Suppressor macrophage treated with lipopolysaccharide for 4 hours (primary cell): ENCODE measurements at regions not wholly inside any gene's neighbourhood (a gene's known extent, or its start where the extent isn't known, plus 50 kb on each side); places are given as distances from the start of the nearest gene placed in this dataset.

Experiments used
- DNase-seq: peaks from one replicate; pipeline ENCODE4 v3.0.0-alpha.2; 2020

GRCh38 chr20:7175827-7176226 lies 408.3 kb downstream of the BMP2 start:
- DNase-seq = peak; percentile 9

- no peak for DNase-seq
Observed at GRCh38 chr20:7178004-7178403, 410.5 kb downstream of the BMP2 start.

DNA sequence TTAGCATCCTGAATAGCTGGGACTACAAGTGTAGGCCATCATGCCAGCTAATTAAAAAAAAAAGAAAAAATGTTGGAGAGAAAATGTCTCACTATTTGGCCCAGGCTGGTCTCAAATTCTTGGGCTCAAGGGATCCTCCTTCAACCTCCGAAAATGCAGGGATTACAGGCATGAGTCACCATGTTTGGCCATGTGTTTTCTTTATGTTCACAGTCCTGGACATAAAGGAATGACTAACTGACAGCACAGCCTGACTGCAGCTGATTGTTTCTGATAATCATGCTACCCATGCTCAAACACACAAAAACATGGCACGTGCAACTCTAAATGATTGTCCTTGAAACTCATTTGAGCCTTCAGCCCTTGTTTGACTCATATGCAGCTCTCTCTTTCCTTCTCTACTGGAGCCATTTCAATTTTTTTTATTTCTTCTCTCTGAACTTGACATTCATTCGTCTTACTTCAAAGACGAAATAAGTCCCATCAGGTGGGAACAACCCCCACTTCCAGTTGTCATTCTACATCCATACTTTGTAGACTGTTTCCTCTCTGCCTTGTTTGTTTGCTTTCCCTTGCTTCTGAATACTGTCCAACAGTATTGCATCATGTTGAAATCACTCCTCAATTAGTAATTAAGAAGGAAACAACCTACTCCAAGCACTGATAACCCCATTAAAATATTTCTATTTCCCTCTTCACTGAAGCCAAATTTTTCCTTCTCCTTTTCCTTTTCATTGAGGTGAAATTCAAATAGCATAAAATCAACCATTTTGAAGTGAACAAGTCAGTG lies 413.0 kb downstream of the BMP2 start:
- DNase-seq = no peak

- DNase-seq = no peak
Observed at GRCh38 chr20:7189231-7189630, 421.7 kb downstream of the BMP2 start.

DNA sequence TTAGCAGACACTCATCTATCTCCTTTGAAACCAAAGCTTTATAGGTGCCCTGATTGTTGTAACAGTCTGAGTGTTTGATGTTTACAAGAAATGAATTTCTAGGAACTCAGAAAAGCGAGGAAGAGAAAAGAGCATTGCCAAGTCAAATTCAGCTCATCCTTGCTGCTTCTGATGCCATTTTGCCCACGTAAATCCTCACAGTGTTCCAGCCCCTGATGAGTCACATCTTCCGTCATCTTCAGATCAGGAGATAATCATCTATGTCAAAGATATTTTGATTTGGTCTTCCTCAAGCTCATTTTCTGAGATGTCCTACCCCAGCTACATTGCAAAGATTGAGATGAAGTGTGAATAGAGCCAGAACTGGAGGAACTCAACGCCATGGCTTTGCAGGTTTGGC lies 426.2 kb downstream of the BMP2 start:
- DNase-seq = no peak

GRCh38 chr20:7195704-7196103 lies 428.2 kb downstream of the BMP2 start:
- DNase-seq = no peak

GRCh38 chr20:7196481-7196880 lies 429.0 kb downstream of the BMP2 start:
- no peak for DNase-seq

- no peak for DNase-seq
Observed at GRCh38 chr20:7199861-7200260, 432.4 kb downstream of the BMP2 start.

DNA sequence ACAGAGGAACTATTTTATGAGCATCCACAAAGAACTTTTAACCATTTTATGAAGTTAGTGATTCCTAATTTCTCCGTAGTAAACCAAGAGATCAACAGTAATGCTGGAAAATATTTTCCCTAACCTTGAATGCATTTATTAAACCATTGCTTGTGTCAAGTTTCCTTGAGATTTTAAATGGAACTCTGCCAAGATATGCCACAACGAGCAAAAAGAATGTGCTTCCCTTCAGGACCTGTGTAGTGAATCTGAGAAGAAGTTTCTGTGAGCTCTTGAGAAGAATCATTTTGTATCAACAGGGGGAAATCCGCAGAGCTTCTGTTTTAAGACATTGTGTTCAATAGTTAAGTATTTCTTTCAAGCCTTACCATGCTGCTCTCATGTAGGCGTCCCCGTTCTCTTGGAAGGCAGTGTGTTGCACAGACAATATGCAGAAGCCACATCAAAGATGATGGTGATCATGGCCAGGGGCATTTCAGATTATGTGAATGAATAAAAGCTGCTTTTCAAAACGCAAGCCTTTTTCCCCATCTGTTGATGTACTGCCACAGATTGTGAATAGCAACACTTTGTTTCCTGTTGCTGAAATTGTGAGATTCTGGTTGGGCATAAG lies 439.8 kb downstream of the BMP2 start:
- DNase-seq = no peak

DNA sequence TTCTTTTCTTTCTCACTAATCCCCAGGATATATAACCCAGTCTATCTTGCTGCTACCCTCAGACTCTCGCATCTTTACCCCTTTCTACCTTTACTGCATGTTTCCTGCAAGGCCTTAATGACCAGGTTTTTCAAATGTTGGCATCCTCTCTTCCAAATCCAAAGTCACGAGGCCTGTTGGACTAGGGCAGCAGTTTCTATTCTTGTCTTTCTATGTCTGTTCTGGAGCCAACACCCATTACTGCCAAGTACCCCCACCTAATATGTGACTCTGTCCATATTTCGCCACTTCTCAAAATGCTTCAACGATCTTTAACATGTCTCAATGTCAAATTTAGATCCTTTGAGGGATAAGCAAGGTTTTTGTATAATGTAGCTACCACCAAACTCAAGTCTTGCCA lies 443.4 kb downstream of the BMP2 start:
- no peak for DNase-seq

DNA sequence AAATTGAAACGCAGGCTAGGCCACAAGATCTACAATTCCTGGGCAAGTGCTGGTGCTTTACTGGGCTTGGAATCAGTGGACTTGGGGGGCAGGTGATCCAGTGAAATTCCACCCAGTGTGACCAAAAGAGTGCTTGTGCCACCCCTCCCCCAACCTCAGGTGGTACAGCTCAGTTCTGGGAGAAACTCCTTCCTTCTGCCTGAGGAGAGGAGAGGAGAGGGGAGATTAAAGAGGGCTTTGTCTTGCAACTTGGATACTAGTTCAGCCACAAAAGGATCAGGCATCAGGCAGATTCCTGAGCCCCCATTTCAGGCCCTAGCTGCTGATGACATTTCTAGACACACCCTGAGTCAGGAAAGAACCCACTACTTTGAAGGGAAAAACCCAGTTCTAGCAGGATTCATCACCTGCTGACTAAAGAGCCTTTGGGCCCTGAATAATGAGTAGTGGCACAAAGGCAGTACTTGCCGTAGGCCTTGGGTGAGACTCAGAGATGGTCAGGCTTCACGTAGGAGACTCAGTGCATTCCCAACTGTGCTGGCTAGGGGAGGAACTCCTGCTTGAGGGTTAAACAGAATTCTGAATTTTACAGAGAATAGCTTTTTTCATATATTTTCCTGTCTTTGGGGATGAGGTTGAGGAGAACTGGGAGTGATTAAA lies 446.7 kb downstream of the BMP2 start:
- DNase-seq = no peak

DNA sequence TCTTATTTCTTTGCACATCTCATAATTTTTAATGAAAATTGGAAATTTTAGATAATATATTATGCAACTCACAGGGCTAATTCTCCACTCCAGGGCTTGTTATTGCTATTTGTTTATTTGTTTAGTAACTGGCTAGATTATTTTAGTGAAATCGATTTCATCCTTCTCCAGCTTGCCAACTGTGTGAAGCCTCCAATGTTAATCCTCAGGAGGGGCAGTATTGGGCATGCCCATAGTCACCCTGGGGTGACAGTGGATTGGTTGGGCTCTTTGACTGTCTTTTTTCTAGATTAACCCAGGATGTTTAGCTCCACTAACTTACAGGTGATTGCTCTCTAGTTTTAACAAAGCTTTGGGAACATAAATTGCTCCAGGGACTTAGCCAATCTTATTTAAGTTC lies 450.1 kb downstream of the BMP2 start:
- no peak for DNase-seq

DNA sequence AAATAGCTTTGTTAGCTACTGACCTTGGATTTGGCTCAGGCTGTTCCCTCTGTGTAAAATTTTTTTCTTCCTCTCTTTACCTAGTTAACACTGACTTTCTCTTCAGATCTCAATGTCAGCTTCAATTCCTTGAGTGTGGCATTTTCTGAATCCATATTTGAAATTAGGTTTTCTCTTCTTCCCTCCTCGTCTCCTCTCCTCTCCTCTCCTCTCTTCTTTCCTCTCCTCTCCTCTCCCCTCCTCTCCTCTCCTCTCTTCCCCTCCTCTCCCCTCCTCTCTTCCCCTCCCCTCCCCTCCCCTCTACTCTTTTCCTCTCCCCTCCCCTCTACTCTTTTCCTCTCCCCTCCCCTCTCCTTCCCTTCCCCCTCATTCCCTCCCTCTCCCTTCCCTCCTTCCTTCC lies 453.3 kb downstream of the BMP2 start:
- DNase-seq = no peak

- no peak for DNase-seq
Observed at GRCh38 chr20:7226156-7226555, 458.7 kb downstream of the BMP2 start.

DNA sequence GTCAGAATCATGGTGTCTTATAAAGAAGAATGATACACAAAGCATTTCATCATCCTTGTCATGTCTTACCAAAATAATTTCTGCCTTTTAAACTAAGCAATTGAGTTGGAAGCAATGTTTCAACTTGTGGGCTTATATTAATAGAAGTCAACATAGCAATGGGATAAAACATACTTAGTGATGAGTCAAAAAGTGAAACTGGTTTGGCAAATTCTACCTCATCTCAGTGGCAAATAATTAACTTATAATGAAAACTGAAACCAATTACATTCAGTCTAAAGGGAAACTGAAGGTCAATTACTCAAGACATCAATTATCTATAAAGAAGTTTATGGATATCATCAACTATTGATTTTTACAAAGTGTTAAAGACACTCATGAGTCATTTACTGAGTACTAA lies 463.8 kb downstream of the BMP2 start:
- DNase-seq = no peak

- no peak for DNase-seq
Observed at GRCh38 chr20:7232796-7233195, 465.3 kb downstream of the BMP2 start.

DNA sequence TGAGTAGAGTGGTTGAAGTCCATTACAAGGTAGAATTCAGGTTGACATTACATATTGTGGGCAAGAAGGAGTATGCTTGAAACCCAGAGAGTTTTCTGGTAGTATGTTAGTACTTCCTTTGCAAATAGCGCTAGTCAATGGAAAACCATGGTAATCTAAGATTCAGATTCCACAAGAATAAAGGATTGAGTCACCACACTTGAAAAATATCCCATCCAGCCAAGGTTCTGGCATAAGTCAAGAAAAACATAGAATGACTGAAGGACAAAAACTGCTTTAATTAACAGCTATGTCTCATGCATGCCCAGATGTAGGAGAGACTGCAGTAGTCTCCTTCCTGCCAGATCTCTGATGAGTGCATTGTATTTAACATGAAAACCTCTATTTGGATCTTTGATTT lies 469.8 kb downstream of the BMP2 start:
- DNase-seq = no peak

GRCh38 chr20:7240490-7240889 lies 473.0 kb downstream of the BMP2 start:
- no peak for DNase-seq

DNA sequence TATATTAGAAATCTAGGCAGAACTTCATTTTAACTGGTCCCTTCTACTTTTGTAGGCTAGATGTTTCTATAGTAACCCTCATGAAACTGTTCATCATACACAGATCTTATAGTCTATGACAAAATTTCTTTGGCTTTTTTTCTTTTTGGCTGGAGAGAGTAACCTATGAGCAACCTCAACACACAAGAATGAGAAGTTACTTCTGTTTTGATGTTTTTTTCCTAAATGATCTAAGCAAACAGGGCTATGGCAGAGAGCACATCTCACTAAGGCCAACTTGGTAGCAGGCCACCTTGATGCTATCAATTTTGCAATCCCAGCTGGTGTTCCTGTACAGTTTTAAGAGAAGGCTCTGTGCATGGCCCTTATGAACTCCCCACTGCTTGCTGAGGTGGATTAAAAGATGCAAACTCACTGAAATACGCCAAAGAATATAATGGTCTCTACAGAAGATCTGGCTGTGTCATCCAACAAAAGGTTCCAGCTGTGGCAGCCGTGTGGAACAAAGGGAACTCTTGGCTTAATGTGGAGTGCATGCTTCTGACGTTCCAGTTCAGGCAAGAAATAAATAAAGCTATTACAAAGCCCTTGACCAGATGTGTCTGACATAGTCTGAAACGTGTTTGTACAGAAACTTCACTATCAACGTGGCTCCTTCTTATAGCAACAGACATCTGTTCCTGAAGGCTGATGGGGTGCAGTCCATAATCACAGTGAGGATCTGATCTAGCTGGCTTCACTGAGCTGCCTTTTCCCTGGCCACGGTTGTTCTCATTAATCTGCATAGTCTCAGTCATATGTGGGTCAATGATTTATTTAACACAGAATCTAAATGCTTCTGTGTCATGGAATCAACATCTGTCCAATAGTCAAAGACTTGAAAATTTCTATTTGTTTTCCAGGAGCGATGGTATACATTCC lies 481.1 kb downstream of the BMP2 start:
- no peak for DNase-seq

DNA sequence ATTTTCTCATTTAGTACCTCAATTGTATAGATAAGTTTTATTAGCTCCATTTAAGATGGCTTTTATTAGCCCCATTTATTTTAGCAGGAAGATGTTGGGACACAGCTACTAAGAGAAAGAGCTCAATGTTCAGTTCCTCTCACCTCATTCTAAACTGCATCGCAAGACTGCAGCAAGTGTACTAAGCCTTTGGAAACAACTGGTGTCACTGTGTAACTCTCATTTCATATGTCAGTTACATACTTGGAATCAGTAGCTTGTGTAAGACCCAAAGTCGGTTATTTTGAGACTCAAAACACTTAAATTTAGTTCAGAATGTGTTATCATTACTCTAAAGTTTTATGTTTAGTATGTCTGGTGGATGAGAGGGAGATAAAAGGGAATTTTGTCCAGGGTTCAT lies 482.9 kb downstream of the BMP2 start:
- no peak for DNase-seq

DNA sequence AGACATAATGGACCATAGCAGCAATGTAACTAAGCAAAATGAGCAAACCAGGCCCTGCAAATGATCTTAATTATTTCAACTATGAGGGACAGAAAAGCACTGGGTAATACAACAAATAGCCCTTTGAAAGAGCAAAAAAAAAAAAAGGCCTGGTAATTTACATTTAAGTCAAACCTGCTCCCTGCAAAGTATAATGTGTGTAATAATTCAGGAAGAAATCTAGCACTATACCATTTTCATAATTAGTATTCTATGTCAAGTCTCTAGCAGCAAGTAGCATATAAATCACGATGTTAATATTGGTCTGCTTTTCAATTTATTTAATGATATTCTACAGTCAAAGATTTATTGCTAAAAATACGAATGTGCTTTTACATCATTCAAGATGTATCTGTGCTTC lies 489.6 kb downstream of the BMP2 start:
- no peak for DNase-seq

DNA sequence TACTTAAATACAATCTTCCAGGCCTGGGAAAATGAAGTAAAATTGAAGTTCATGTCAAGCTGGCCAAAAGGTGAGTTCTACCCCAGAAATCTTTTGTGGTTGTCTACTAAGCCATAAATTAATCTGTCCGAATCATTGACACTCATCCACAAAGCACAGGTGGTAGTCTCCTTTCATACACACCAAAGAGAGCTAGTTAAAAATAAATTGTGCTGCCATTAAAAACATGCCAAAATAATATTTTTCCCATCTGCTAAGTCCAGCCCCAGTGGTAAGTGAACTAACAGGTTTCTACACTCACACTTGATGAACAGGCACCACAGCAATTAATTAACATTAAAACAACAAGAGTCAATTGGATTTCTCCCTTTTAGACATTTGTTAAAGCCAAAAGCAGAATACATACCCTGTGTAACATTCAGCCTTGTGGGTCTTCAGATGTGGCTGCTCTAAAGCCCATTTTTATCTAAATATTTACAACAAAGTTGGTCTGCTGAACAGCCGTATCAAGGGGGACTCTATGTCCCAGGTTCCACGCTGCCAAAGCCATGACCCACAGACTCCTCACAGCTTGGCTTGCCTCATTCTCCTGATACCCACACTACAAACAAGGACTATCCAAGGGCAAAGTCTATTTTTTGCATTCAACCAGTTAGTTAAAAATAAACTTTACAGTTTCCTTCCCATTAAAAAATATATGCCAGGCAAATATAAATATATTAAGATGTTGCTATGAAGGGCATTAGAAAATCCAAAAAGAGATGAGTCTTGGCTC lies 490.4 kb downstream of the BMP2 start:
- no peak for DNase-seq
